Neural cell (in vitro differentiated cells): ENCODE measurements at regions not wholly inside any gene's neighbourhood (a gene's known extent, or its start where the extent isn't known, plus 50 kb on each side); places are given as distances from the start of the nearest gene placed in this dataset.

Source experiments
- H2AFZ ChIP-seq: fragments of 200-600, 300-800 bp; sonication (generic), shearing (Covaris generic); 2 replicates; pipeline ENCODE4 v1.6.0; 2014; ENCODE audit warnings: low read depth, mild to moderate bottlenecking, antibody characterized with exemption, low read length, moderate library complexity
- H3F3A ChIP-seq: fragments of 200-600 bp; shearing (Covaris generic); 2 replicates; pipeline ENCODE4 v1.6.1; 2016; ENCODE audit warnings: mild to moderate bottlenecking, moderate library complexity, mixed read lengths, antibody characterized with exemption, low read length; ENCODE audit not compliant: insufficient read depth, poor library complexity, severe bottlenecking
- H3K27ac ChIP-seq: fragments of 200-600, 300-800 bp; sonication (generic), shearing (Covaris generic); 2 replicates; pipeline ENCODE4 v1.5.1; 2014; ENCODE audit warnings: mild to moderate bottlenecking, low read length, moderate library complexity
- H3K27me3 ChIP-seq: fragments of 300-800, 200-600 bp; sonication (generic), shearing (Covaris generic); 2 replicates; pipeline ENCODE4 v1.6.0; 2014; ENCODE audit warnings: mild to moderate bottlenecking, low read depth, low read length, moderate library complexity; ENCODE audit not compliant: insufficient read depth
- H3K36me3 ChIP-seq: fragments of 300-800, 200-600 bp; sonication (generic), shearing (Covaris generic); 2 replicates; pipeline ENCODE4 v1.5.1; 2014; ENCODE audit warnings: mild to moderate bottlenecking, antibody characterized with exemption, low read length, moderate library complexity; ENCODE audit not compliant: insufficient read depth
- H3K4me2 ChIP-seq: fragments of 300-800, 200-600 bp; sonication (generic), shearing (Covaris generic); 2 replicates; pipeline ENCODE4 v1.6.0; 2014; ENCODE audit warnings: mild to moderate bottlenecking, low read length
- H3K4me3 ChIP-seq: fragments of 300-800, 200-600 bp; sonication (generic), shearing (Covaris generic); 2 replicates; pipeline ENCODE4 v1.5.1; 2014; ENCODE audit warnings: mild to moderate bottlenecking, low read length, moderate library complexity
- H3K79me2 ChIP-seq: fragments of 200-600 bp; shearing (Covaris generic); replicated peaks from 2 replicates; pipeline ENCODE4 v1.6.0; 2014; ENCODE audit warnings: mild to moderate bottlenecking, low read length, moderate library complexity; ENCODE audit not compliant: insufficient read depth
- H3K9ac ChIP-seq: fragments of 300-800, 200-600 bp; sonication (generic), shearing (Covaris generic); 2 replicates; pipeline ENCODE4 v1.6.1; 2016; ENCODE audit warnings: mild to moderate bottlenecking, low read length, mixed read lengths
- H3K9me2 ChIP-seq: fragments of 200-600 bp; shearing (Covaris generic); 2 replicates; pipeline ENCODE4 v1.6.1; 2016; ENCODE audit warnings: mild to moderate bottlenecking, low read length, mixed read lengths; ENCODE audit not compliant: insufficient read depth
- H3K9me3 ChIP-seq: fragments of 200-600, 300-800 bp; sonication (generic), shearing (Covaris generic); 2 replicates; pipeline ENCODE4 v1.6.1; 2016; ENCODE audit warnings: mild to moderate bottlenecking, mixed run types, low read length, moderate library complexity, mixed read lengths
- H4K20me1 ChIP-seq: fragments of 200-600 bp; shearing (Covaris generic); 2 replicates; pipeline ENCODE4 v1.6.1; 2016; ENCODE audit warnings: mild to moderate bottlenecking, mixed run types; ENCODE audit not compliant: insufficient read depth
- EP300 ChIP-seq: fragments of 450-650 bp; conservative IDR thresholded peaks from 2 replicates; pipeline ENCODE4 v1.6.1; 2014; ENCODE audit warnings: antibody characterized with exemption, mild to moderate bottlenecking, moderate library complexity; ENCODE audit not compliant: poor library complexity, severe bottlenecking
- EZH2 ChIP-seq: fragments of 200-600, 300-800 bp; shearing (Covaris generic), sonication (generic); IDR thresholded peaks from 2 replicates; pipeline ENCODE4 v1.6.1; 2014; ENCODE audit warnings: antibody characterized with exemption, low read length, borderline replicate concordance, mild to moderate bottlenecking; ENCODE audit not compliant: insufficient read depth, poor library complexity, severe bottlenecking
- MXI1 ChIP-seq: fragments of 450-650 bp; conservative IDR thresholded peaks from 2 replicates; pipeline ENCODE4 v1.6.1; 2014; ENCODE audit warnings: antibody characterized with exemption, mild to moderate bottlenecking; ENCODE audit not compliant: poor library complexity, severe bottlenecking
- POLR2AphosphoS5 ChIP-seq: IDR thresholded peaks from 2 replicates; pipeline ENCODE4 v1.6.1; 2012
- RAD21 ChIP-seq: fragments of 450-650 bp; conservative IDR thresholded peaks from 2 replicates; pipeline ENCODE4 v1.6.1; 2014; ENCODE audit warnings: antibody characterized with exemption, mild to moderate bottlenecking, moderate library complexity
- SMC3 ChIP-seq: fragments of 450-650 bp; conservative IDR thresholded peaks from 2 replicates; pipeline ENCODE4 v1.6.1; 2014; ENCODE audit warnings: antibody characterized with exemption, mild to moderate bottlenecking, moderate library complexity; ENCODE audit not compliant: poor library complexity
- TAF1 ChIP-seq: IDR thresholded peaks from 2 replicates; pipeline ENCODE4 v1.6.1; 2012; ENCODE audit warnings: low read depth
- TF ChIP-seq, protein P1 (sequence below): IDR thresholded peaks from 2 replicates; pipeline ENCODE4 v1.6.1; 2012; ENCODE audit warnings: borderline replicate concordance
- TF ChIP-seq, protein P2 (sequence below): fragments of 450-650 bp; IDR thresholded peaks from 2 replicates; pipeline ENCODE4 v1.5.1; 2014; ENCODE audit warnings: antibody characterized with exemption, mild to moderate bottlenecking, moderate library complexity; ENCODE audit not compliant: poor library complexity, severe bottlenecking

DNA sequence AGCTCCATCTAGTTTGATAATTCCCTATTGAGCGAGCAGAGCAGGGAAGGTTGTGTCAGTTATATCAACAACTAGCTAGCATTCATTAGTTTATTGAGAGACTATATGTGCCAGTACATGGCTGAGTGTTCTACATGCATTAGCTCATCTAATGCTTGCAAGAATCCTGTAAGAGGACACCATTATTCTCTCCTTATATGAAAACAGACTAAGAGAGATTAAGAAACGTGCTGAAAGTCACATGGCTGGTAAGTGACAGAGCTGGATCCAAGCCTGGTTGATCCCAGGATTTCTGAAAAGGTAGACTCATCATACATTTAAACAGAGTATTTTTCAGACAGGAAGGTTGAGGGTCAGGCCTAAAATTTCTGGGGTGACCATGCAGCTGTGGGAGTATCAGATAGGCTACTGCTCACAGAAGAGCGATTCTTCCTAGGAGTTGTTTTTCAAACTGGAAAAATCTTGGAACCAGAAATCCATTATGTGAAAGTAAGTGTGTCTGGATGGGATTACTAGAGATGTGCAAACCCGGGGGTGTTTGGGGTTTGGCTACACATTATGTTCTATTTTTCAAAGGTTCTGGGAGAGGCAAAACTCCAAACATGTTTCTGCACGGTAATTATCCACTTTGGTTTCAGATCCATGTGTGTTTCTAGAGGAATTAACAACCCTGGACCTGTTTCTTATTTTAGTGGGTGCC lies 213.3 kb downstream of the FAM76B start:
- Histone ChIP-seq H3F3A (no peaks in the 10 kb centered on the region), H3K4me2 (no peak overlapping the region), H3K9me3 (no peaks in the 10 kb centered on the region), H3K27ac (no peak overlapping the region), H3K79me2 (no peaks in the 10 kb centered on the region), H3K4me3 (no peak overlapping the region), H3K27me3 (no peaks in the 10 kb centered on the region), H4K20me1 (no peaks in the 10 kb centered on the region), H3K9me2 (no peaks in the 10 kb centered on the region), H3K9ac (no peak overlapping the region), H2AFZ (no peak overlapping the region), H3K36me3 (no peaks in the 10 kb centered on the region)
- no peak for TF ChIP-seq EP300

DNA sequence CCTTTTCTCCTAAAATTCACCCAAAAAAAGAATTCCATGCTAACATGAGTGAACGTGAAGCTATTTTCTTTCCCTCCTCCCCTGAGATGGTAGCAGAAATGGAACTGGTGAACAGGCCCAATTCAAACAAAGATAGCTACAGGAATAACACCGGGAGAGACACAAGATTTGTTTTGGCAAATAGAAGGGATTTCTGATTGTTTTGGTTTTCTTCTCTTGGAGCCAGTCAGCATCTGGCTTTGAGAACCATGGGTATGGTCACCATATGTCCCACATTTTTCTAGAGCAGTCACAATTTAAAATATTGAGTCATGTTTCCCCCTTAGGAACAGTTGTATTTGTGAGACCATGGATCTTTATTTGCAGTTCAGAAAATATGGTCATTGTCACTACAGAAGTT lies 214.1 kb downstream of the FAM76B start:
- H3K9ac ChIP-seq = no peak overlapping the region

More for the DNA sequence above, 214.1 kb downstream of the FAM76B start:
- Histone ChIP-seq H3F3A (no peaks in the 10 kb centered on the region), H2AFZ (no peak overlapping the region), H3K9me2 (no peaks in the 10 kb centered on the region), H4K20me1 (no peaks in the 10 kb centered on the region), H3K4me3 (no peak overlapping the region), H3K4me2 (no peak overlapping the region), H3K9me3 (no peaks in the 10 kb centered on the region), H3K27ac (no peak overlapping the region), H3K27me3 (no peaks in the 10 kb centered on the region), H3K79me2 (no peaks in the 10 kb centered on the region), H3K36me3 (no peaks in the 10 kb centered on the region)
- no peak for TF ChIP-seq SMC3
- TF ChIP-seq TAF1 = no peak
- no peak for TF ChIP-seq EP300
- TF ChIP-seq, protein P1, sequence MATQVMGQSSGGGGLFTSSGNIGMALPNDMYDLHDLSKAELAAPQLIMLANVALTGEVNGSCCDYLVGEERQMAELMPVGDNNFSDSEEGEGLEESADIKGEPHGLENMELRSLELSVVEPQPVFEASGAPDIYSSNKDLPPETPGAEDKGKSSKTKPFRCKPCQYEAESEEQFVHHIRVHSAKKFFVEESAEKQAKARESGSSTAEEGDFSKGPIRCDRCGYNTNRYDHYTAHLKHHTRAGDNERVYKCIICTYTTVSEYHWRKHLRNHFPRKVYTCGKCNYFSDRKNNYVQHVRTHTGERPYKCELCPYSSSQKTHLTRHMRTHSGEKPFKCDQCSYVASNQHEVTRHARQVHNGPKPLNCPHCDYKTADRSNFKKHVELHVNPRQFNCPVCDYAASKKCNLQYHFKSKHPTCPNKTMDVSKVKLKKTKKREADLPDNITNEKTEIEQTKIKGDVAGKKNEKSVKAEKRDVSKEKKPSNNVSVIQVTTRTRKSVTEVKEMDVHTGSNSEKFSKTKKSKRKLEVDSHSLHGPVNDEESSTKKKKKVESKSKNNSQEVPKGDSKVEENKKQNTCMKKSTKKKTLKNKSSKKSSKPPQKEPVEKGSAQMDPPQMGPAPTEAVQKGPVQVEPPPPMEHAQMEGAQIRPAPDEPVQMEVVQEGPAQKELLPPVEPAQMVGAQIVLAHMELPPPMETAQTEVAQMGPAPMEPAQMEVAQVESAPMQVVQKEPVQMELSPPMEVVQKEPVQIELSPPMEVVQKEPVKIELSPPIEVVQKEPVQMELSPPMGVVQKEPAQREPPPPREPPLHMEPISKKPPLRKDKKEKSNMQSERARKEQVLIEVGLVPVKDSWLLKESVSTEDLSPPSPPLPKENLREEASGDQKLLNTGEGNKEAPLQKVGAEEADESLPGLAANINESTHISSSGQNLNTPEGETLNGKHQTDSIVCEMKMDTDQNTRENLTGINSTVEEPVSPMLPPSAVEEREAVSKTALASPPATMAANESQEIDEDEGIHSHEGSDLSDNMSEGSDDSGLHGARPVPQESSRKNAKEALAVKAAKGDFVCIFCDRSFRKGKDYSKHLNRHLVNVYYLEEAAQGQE = no peak
- no peak for TF ChIP-seq MXI1
- TF ChIP-seq, protein P2, sequence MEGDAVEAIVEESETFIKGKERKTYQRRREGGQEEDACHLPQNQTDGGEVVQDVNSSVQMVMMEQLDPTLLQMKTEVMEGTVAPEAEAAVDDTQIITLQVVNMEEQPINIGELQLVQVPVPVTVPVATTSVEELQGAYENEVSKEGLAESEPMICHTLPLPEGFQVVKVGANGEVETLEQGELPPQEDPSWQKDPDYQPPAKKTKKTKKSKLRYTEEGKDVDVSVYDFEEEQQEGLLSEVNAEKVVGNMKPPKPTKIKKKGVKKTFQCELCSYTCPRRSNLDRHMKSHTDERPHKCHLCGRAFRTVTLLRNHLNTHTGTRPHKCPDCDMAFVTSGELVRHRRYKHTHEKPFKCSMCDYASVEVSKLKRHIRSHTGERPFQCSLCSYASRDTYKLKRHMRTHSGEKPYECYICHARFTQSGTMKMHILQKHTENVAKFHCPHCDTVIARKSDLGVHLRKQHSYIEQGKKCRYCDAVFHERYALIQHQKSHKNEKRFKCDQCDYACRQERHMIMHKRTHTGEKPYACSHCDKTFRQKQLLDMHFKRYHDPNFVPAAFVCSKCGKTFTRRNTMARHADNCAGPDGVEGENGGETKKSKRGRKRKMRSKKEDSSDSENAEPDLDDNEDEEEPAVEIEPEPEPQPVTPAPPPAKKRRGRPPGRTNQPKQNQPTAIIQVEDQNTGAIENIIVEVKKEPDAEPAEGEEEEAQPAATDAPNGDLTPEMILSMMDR = no peak
- TF ChIP-seq POLR2AphosphoS5 = no peak
- no peak for TF ChIP-seq RAD21
- TF ChIP-seq EZH2 = no peak
